BE2C (cell line): ENCODE measurements at regions not wholly inside any gene's neighbourhood (a gene's known extent, or its start where the extent isn't known, plus 50 kb on each side); places are given as distances from the start of the nearest gene placed in this dataset.

Experiments used
- DNase-seq: peaks from one replicate; pipeline ENCODE4 v3.0.0-alpha.2; 2020
- H3K27me3 ChIP-seq: fragments of 250-450 bp; sonication (Bioruptor Pico); 2 replicates; pipeline ENCODE4 v1.5.1; 2020; ENCODE audit warnings: mild to moderate bottlenecking
- H3K36me3 ChIP-seq: fragments of 250-450 bp; sonication (Bioruptor Pico); 2 replicates; pipeline ENCODE4 v1.5.1; 2020; ENCODE audit warnings: mild to moderate bottlenecking
- H3K4me1 ChIP-seq: fragments of 250-450 bp; sonication (Bioruptor Pico); 2 replicates; pipeline ENCODE4 v1.5.1; 2020
- H3K4me3 ChIP-seq: 2 replicates; pipeline ENCODE4 v1.5.1; 2011; ENCODE audit warnings: low read depth, low read length
- H3K9me3 ChIP-seq: fragments of 250-450 bp; sonication (Bioruptor Pico); 2 replicates; pipeline ENCODE4 v1.5.1; 2020
- CTCF ChIP-seq: IDR thresholded peaks from 2 replicates; pipeline ENCODE4 v1.5.1; 2012; ENCODE audit warnings: mild to moderate bottlenecking, low read depth, low read length

- H3K9me3 ChIP-seq = no peaks in the 10 kb centered on the region
- H3K36me3 ChIP-seq = no peaks in the 10 kb centered on the region
- H3K4me1 ChIP-seq = peaks cover 6% of the 10 kb centered on the region
- H3K27me3 ChIP-seq = no peaks in the 10 kb centered on the region
- TF ChIP-seq CTCF = no peak
- no peak overlapping the region for H3K4me3 ChIP-seq
- DNase-seq = no peak
Measured at GRCh38 chr10:71123023-71123422, 89.3 kb upstream of the UNC5B start.

- no peaks in the 10 kb centered on the region for H3K27me3 ChIP-seq
- no peak overlapping the region for H3K4me3 ChIP-seq
- no peak for DNase-seq
- H3K4me1 ChIP-seq = peaks cover 11% of the 10 kb centered on the region
- H3K36me3 ChIP-seq = no peaks in the 10 kb centered on the region
- H3K9me3 ChIP-seq = no peaks in the 10 kb centered on the region
- TF ChIP-seq CTCF = no peak
Measured at GRCh38 chr10:71124921-71125748, 87.2 kb upstream of the UNC5B start.

- TF ChIP-seq CTCF = no peak
- Histone ChIP-seq H3K4me3 (no peak overlapping the region), H3K4me1 (peaks cover 11% of the 10 kb centered on the region), H3K36me3 (no peaks in the 10 kb centered on the region), H3K9me3 (no peaks in the 10 kb centered on the region), H3K27me3 (no peaks in the 10 kb centered on the region)
- DNase-seq = no peak
Measured at GRCh38 chr10:71125749-71126107, 86.6 kb upstream of the UNC5B start.

GRCh38 chr10:71126432-71126831 lies 85.9 kb upstream of the UNC5B start:
- no peak for TF ChIP-seq CTCF
- peaks cover 11% of the 10 kb centered on the region for H3K4me1 ChIP-seq
- H3K27me3 ChIP-seq = no peaks in the 10 kb centered on the region
- H3K4me3 ChIP-seq = no peak overlapping the region
- DNase-seq = no peak
- no peaks in the 10 kb centered on the region for H3K9me3 ChIP-seq
- no peaks in the 10 kb centered on the region for H3K36me3 ChIP-seq

DNA sequence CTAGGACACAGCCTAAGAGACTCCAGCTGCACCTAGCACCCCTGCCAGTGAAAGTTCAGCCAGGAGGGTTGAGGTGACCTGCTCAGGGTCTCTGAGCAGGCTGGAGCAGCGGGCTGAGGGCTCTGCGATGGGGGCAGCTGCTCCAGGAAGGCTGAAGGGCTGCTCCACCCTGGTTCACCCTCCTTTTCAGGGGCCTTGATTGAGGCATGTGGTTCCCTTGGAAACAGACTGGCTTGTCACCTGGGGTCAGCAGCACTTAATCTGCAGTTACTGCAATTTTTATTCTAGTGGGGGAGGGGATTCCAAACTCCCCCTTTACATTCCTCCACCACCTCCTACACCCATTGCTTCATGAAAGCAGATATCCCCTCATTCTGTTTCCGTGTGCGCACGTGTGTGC lies 85.3 kb upstream of the UNC5B start:
- no peaks in the 10 kb centered on the region for H3K27me3 ChIP-seq
- H3K36me3 ChIP-seq = no peaks in the 10 kb centered on the region
- TF ChIP-seq CTCF = no peak
- no peak overlapping the region for H3K4me3 ChIP-seq
- H3K9me3 ChIP-seq = no peaks in the 10 kb centered on the region
- peaks cover 11% of the 10 kb centered on the region for H3K4me1 ChIP-seq
- DNase-seq = no peak

GRCh38 chr10:71127773-71128172 lies 84.6 kb upstream of the UNC5B start:
- Histone ChIP-seq H3K27me3 (no peaks in the 10 kb centered on the region), H3K4me3 (no peak overlapping the region), H3K4me1 (peaks cover 11% of the 10 kb centered on the region), H3K36me3 (no peaks in the 10 kb centered on the region), H3K9me3 (no peaks in the 10 kb centered on the region)
- DNase-seq = no peak
- no peak for TF ChIP-seq CTCF
